ENCODE measurements at regions not wholly inside any gene's neighbourhood (a gene's known extent, or its start where the extent isn't known, plus 50 kb on each side); places are given as distances from the start of the nearest gene placed in this dataset.

DNA sequence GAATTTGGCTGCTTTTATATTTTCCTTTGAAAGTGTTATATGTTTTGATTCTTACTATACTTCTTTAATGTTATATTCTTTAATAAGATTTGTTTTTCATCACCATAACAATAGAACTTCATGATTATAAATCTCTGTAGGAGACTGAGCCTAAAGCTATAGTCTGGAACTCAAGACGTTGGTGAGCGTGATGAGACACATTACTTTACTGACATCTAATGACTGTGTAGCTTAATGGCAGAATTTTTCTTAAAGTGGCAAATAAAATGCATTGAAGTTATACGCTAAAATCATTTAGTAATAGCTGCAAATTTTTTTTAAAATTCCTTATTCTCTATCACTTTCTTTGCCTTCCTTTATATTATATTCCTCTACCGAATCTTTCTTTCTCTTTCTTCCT, 56.1 kb upstream of the HAO2 start:
- FAIRE-seq (no peak), DNase-seq (ENCODE audit: low read depth, low spot score) (no peak)
- Histone ChIP-seq H3K9me1 (ENCODE audit: control insufficient read depth, extremely low read depth, insufficient read depth, low read length) (no peaks in the 10 kb centered on the region), H3K27ac (ENCODE audit: control insufficient read depth, insufficient read depth, low read length) (no peak overlapping the region), H3K4me1 (ENCODE audit: control insufficient read depth, extremely low read depth, insufficient read depth, low read length) (no peaks in the 10 kb centered on the region), H3K27me3 (ENCODE audit: control insufficient read depth, extremely low read depth, insufficient read depth, low read length) (peaks cover 19% of the 10 kb centered on the region), H3K9ac (ENCODE audit: control insufficient read depth, extremely low read depth, insufficient read depth, low read length) (no peak overlapping the region), H3K4me2 (ENCODE audit: control insufficient read depth, extremely low read depth, insufficient read depth, low read depth, low read length) (no peak overlapping the region), H3K9me3 (ENCODE audit: control insufficient read depth, low read depth, low read length) (no peaks in the 10 kb centered on the region), H4K20me1 (ENCODE audit: control insufficient read depth, extremely low read depth, insufficient read depth, low read length) (no peaks in the 10 kb centered on the region), H2AFZ (ENCODE audit: control insufficient read depth, low read length) (no peak overlapping the region), H3K79me2 (ENCODE audit: control insufficient read depth, insufficient read depth, low read length) (no peaks in the 10 kb centered on the region), H3K36me3 (ENCODE audit: control insufficient read depth in 2 of 2, extremely low read depth in 1 of 2, insufficient read depth in 2 of 2, low read length in 2 of 2) (no peaks in the 10 kb centered on the region), H3K4me3 (ENCODE audit: control insufficient read depth in 2 of 3, extremely low read depth in 1 of 3, insufficient read depth in 2 of 3, low read depth in 1 of 3, low read length in 3 of 3) (no peak overlapping the region)
- dilution Hi-C loops (cut with MboI; ENCODE audit: extremely low pct_ligation_motif_present, low sequenced_read_pairs) = no loop called here
- TF ChIP-seq CTCF (optimal IDR thresholded peaks at IDR 0.05 in 1 of 3, IDR thresholded peaks at IDR 0.05 in 1 of 3, conservative IDR thresholded peaks at IDR 0.05 in 1 of 3; ENCODE audit: extremely low read depth in 1 of 3, insufficient read depth in 2 of 3, low read length in 3 of 3) = no peak
- TF ChIP-seq EZH2 (IDR thresholded peaks at IDR 0.05; ENCODE audit: low read length) = no peak

GRCh38 chr1:119314001-119314796, 54.4 kb upstream of the HAO2 start:
- no peaks in the 10 kb centered on the region for H3K79me2 ChIP-seq (ENCODE audit: control insufficient read depth, insufficient read depth, low read length)
- no peak overlapping the region for H3K9ac ChIP-seq (ENCODE audit: control insufficient read depth, extremely low read depth, insufficient read depth, low read length)
- H3K4me2 ChIP-seq (ENCODE audit: control insufficient read depth, extremely low read depth, insufficient read depth, low read depth, low read length) = no peak overlapping the region
- dilution Hi-C loops (cut with MboI; ENCODE audit: extremely low pct_ligation_motif_present, low sequenced_read_pairs) = no loop called here
- FAIRE-seq (peak; percentile 34), DNase-seq (ENCODE audit: low read depth, low spot score) (no peak)
- H3K27me3 ChIP-seq (ENCODE audit: control insufficient read depth, extremely low read depth, insufficient read depth, low read length) = peaks cover 6% of the 10 kb centered on the region
- no peaks in the 10 kb centered on the region for H3K9me3 ChIP-seq (ENCODE audit: control insufficient read depth, low read depth, low read length)
- no peak overlapping the region for H3K27ac ChIP-seq (ENCODE audit: control insufficient read depth, insufficient read depth, low read length)
- no peaks in the 10 kb centered on the region for H3K4me1 ChIP-seq (ENCODE audit: control insufficient read depth, extremely low read depth, insufficient read depth, low read length)
- H4K20me1 ChIP-seq (ENCODE audit: control insufficient read depth, extremely low read depth, insufficient read depth, low read length) = no peaks in the 10 kb centered on the region
- H3K4me3 ChIP-seq (ENCODE audit: control insufficient read depth in 2 of 3, extremely low read depth in 1 of 3, insufficient read depth in 2 of 3, low read depth in 1 of 3, low read length in 3 of 3) = no peak overlapping the region
- no peak overlapping the region for H2AFZ ChIP-seq (ENCODE audit: control insufficient read depth, low read length)
- TF ChIP-seq EZH2 (IDR thresholded peaks at IDR 0.05; ENCODE audit: low read length) = no peak
- TF ChIP-seq CTCF (optimal IDR thresholded peaks at IDR 0.05 in 1 of 3, IDR thresholded peaks at IDR 0.05 in 1 of 3, conservative IDR thresholded peaks at IDR 0.05 in 1 of 3; ENCODE audit: extremely low read depth in 1 of 3, insufficient read depth in 2 of 3, low read length in 3 of 3) = no peak
- no peaks in the 10 kb centered on the region for H3K9me1 ChIP-seq (ENCODE audit: control insufficient read depth, extremely low read depth, insufficient read depth, low read length)
- no peaks in the 10 kb centered on the region for H3K36me3 ChIP-seq (ENCODE audit: control insufficient read depth in 2 of 2, extremely low read depth in 1 of 2, insufficient read depth in 2 of 2, low read length in 2 of 2)
